Smooth muscle cell (in vitro differentiated cells): ENCODE measurements at regions not wholly inside any gene's neighbourhood (a gene's known extent, or its start where the extent isn't known, plus 50 kb on each side); places are given as distances from the start of the nearest gene placed in this dataset.
"Not testable (repeated sequence)": the region's sequence is repeated elsewhere in the genome, so short reads cannot be mapped to it uniquely, and the experiment has no call there.

Source experiments
- DNase-seq: peaks from one replicate; lab custom pipeline; 2025; ENCODE audit not compliant: unreplicated experiment; lab: John Stamatoyannopoulos, UW
- H2AFZ ChIP-seq: fragments of 200-600 bp; sonication (generic); 2 replicates; pipeline ENCODE4 v1.6.0; 2016; ENCODE audit warnings: antibody characterized with exemption, low read depth, mild to moderate bottlenecking
- H3F3A ChIP-seq: fragments of 200-600 bp; sonication (generic); 2 replicates; pipeline ENCODE4 v1.6.0; 2017; ENCODE audit warnings: antibody characterized with exemption, low read depth
- H3K27ac ChIP-seq: fragments of 200-600 bp; sonication (generic); 2 replicates; pipeline ENCODE4 v1.5.1; 2016; ENCODE audit warnings: low read depth, mild to moderate bottlenecking
- H3K27me3 ChIP-seq: fragments of 200-600 bp; sonication (generic); 2 replicates; pipeline ENCODE4 v1.6.1; 2016; ENCODE audit warnings: low read depth, mild to moderate bottlenecking
- H3K36me3 ChIP-seq: fragments of 200-600 bp; sonication (generic); 2 replicates; pipeline ENCODE4 v1.5.1; 2016; ENCODE audit warnings: low read depth
- H3K4me1 ChIP-seq: fragments of 200-600 bp; sonication (generic); 2 replicates; pipeline ENCODE4 v1.5.1; 2016; ENCODE audit warnings: low read depth
- H3K4me2 ChIP-seq: fragments of 200-600 bp; sonication (generic); 2 replicates; pipeline ENCODE4 v1.6.0; 2016; ENCODE audit warnings: mild to moderate bottlenecking
- H3K4me3 ChIP-seq: fragments of 200-600 bp; sonication (generic); 2 replicates; pipeline ENCODE4 v1.5.1; 2016; ENCODE audit warnings: mild to moderate bottlenecking
- H3K79me2 ChIP-seq: fragments of 200-600 bp; sonication (generic); 2 replicates; pipeline ENCODE4 v1.6.0; 2016; ENCODE audit warnings: low read depth, mild to moderate bottlenecking
- H3K9ac ChIP-seq: fragments of 200-600 bp; sonication (generic); 2 replicates; pipeline ENCODE4 v1.6.0; 2016; ENCODE audit warnings: low read depth
- H3K9me3 ChIP-seq: fragments of 200-600 bp; sonication (generic); replicated peaks from 2 replicates; pipeline ENCODE4 v1.5.1; 2016; ENCODE audit warnings: low read depth
- H4K20me1 ChIP-seq: fragments of 200-600 bp; sonication (generic); 2 replicates; pipeline ENCODE4 v1.6.0; 2016; ENCODE audit warnings: low read depth
- WGBS: methylation state at CpG from one replicate; pipeline ENCODE4 v1.1.7; 2016; ENCODE audit warnings: low lambda C conversion rate; 5-methylcytosine and 5-hydroxymethylcytosine counted together
- TF ChIP-seq, protein P1 (sequence below): fragments of 200-600 bp; sonication (generic); IDR thresholded peaks from 2 replicates; pipeline ENCODE4 v1.5.1; 2017; ENCODE audit warnings: borderline replicate concordance, mild to moderate bottlenecking, antibody characterized with exemption; ENCODE audit not compliant: insufficient read depth, poor library complexity, severe bottlenecking

DNA sequence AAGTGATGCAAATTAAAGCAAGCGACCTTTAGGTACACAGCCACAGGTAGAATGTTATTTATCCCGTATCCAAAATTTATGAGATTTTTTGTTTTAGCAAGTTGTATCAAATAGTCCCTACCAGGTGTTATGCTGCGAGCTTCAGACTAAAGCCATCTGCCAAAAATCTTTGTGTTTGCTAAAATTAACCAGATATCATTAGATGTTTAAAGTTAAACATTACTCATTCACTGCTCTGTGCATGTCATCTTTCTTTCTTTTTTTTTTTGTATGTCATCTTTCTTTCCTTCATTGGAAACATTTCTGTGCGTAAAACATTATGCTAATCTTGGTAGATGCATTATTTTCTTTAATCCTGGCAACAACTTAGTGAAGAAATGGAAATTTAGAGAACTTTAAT, 173.1 kb downstream of the FHIP1A start:
- no peak overlapping the region for H3K27ac ChIP-seq
- no peak overlapping the region for H3K9ac ChIP-seq
- H3K4me2 ChIP-seq: no peak overlapping the region
- H3K79me2 ChIP-seq: no peaks in the 10 kb centered on the region
- WGBS: 89% methylated on average over 4 of the region's 4 CpGs
- H3K4me3 ChIP-seq: no peak overlapping the region
- peaks cover 9% of the 10 kb centered on the region for H3K4me1 ChIP-seq
- no peaks in the 10 kb centered on the region for H3K27me3 ChIP-seq
- H3F3A ChIP-seq: no peaks in the 10 kb centered on the region
- no peaks in the 10 kb centered on the region for H3K9me3 ChIP-seq
- no peak overlapping the region for H2AFZ ChIP-seq
- TF ChIP-seq, protein P1, sequence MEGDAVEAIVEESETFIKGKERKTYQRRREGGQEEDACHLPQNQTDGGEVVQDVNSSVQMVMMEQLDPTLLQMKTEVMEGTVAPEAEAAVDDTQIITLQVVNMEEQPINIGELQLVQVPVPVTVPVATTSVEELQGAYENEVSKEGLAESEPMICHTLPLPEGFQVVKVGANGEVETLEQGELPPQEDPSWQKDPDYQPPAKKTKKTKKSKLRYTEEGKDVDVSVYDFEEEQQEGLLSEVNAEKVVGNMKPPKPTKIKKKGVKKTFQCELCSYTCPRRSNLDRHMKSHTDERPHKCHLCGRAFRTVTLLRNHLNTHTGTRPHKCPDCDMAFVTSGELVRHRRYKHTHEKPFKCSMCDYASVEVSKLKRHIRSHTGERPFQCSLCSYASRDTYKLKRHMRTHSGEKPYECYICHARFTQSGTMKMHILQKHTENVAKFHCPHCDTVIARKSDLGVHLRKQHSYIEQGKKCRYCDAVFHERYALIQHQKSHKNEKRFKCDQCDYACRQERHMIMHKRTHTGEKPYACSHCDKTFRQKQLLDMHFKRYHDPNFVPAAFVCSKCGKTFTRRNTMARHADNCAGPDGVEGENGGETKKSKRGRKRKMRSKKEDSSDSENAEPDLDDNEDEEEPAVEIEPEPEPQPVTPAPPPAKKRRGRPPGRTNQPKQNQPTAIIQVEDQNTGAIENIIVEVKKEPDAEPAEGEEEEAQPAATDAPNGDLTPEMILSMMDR: no peak
- no peaks in the 10 kb centered on the region for H3K36me3 ChIP-seq
- DNase-seq: no peak
- H4K20me1 ChIP-seq: no peaks in the 10 kb centered on the region

DNA sequence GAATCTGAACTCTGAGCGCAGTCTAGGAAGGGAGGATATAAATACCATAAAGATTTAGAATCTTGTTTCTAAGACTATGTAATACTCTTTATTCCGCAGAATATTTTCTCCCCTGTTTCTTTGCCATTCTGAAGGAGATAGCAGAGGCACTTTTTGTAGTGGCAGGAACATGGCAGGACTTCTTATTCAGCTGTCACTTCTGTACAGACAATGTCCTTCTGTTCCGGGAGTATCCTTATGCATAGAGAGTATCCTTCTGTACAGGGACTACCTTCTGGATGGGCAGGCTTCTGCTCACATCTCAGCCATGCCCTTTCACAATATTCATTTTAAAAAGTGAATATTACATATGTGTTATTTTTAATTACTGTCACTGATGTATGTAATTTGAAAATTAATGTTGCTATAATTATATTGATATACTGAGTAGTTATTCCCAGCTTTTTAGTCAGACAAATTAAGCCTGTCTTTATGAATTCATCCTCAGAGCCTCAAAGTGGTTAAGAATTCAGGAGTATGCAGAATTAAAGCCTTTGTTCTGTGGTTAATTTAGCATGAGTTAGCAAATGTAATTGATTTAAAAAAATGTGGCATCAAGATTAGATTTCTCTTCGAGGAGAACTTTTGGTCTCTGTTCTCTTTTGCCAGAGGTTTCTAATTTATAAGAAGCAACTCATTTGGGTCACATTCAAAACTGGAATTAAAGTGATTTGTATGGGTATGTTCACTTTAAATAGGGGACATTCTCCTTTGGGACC, 174.4 kb downstream of the FHIP1A start:
- no peaks in the 10 kb centered on the region for H3K36me3 ChIP-seq
- no peak overlapping the region for H3K27ac ChIP-seq
- H3K4me2 ChIP-seq: no peak overlapping the region
- no peak overlapping the region for H3K9ac ChIP-seq
- H3K79me2 ChIP-seq: no peaks in the 10 kb centered on the region
- H3K4me1 ChIP-seq: peaks cover 9% of the 10 kb centered on the region
- TF ChIP-seq, protein P1: no peak
- no peaks in the 10 kb centered on the region for H3K27me3 ChIP-seq
- no peaks in the 10 kb centered on the region for H3K9me3 ChIP-seq
- H3K4me3 ChIP-seq: no peak overlapping the region
- no peak overlapping the region for H2AFZ ChIP-seq
- no peaks in the 10 kb centered on the region for H4K20me1 ChIP-seq
- H3F3A ChIP-seq: no peaks in the 10 kb centered on the region
- 91% methylated on average over 4 of the region's 4 CpGs for WGBS
- DNase-seq: no peak

GRCh38 chr4:151584101-151584500, 175.1 kb downstream of the FHIP1A start:
- Histone ChIP-seq H3K9me3 (no peaks in the 10 kb centered on the region), H3K9ac (no peak overlapping the region), H3K79me2 (no peaks in the 10 kb centered on the region), H3K36me3 (no peaks in the 10 kb centered on the region), H3F3A (no peaks in the 10 kb centered on the region), H3K27me3 (no peaks in the 10 kb centered on the region), H3K27ac (no peak overlapping the region), H4K20me1 (no peaks in the 10 kb centered on the region), H3K4me2 (no peak overlapping the region), H3K4me3 (no peak overlapping the region), H3K4me1 (peaks cover 9% of the 10 kb centered on the region), H2AFZ (no peak overlapping the region)
- no peak for DNase-seq
- TF ChIP-seq, protein P1: no peak

GRCh38 chr4:151595629-151596028, 165.2 kb downstream of the GATB start:
- H3F3A ChIP-seq, H3K27ac ChIP-seq, H3K9me3 ChIP-seq, H3K9ac ChIP-seq, H4K20me1 ChIP-seq, H3K79me2 ChIP-seq, H3K4me3 ChIP-seq, H3K27me3 ChIP-seq, H2AFZ ChIP-seq, H3K36me3 ChIP-seq, H3K4me1 ChIP-seq, DNase-seq, H3K4me2 ChIP-seq: not testable (repeated sequence)
- 96% methylated on average over 1 of the region's 1 CpG for WGBS

DNA sequence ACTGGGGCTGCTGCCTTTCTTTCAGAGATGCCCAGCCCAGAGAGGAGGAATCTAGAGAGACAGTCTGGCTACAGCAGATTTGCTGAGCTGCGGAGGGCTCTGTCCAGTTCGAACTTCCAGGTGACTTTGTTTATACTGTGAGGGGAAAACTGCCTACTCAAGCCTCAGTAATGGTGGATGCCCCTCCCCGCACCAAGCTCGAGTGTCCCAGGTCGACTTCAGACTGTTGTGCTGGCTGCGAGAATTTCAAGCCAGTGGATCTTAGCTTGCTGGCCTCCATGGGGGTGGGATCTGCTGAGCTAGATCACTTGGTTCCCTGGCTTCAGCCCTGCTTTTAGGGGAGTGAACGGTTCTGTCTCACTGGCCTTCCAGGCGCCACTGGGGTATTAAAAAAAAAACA, 163.1 kb downstream of the GATB start:
- not testable (repeated sequence) for DNase-seq, H3K36me3 ChIP-seq, H2AFZ ChIP-seq, H3K4me1 ChIP-seq, H3K79me2 ChIP-seq, H3K27ac ChIP-seq, H3K9ac ChIP-seq, H3K4me2 ChIP-seq, H3K27me3 ChIP-seq, H3K4me3 ChIP-seq, H4K20me1 ChIP-seq, H3K9me3 ChIP-seq, H3F3A ChIP-seq
- WGBS: 88% methylated on average over 8 of the region's 8 CpGs
